ENCODE measurements at regions not wholly inside any gene's neighbourhood (a gene's known extent, or its start where the extent isn't known, plus 50 kb on each side); places are given as distances from the start of the nearest gene placed in this dataset.

DNA sequence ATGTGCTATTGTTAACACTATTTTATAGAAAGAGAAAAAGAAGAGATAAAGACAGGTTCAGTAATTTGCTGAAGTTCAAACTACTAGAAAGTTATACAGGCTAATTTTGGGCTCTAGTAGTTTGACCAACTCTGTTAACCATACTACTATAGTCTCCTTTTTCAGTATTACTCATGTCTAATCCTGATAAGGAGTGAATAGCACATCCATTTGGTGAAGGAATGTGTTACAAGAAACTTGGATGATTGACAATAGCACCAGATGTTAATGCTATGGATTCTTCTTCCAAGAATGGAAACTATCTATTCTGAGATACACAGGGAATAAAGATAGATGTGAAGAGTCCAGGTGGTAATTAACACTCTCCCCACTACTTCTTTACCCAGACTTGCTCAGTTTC, 677.3 kb downstream of the PRELID2 start:
- H3K9me3 ChIP-seq (ENCODE audit: control insufficient read depth, insufficient read depth, low read length), result no peaks in the 10 kb centered on the region
- H3K27me3 ChIP-seq (ENCODE audit: control insufficient read depth, insufficient read depth, low read length), result no peaks in the 10 kb centered on the region
- POLR2A ChIA-PET, result no interaction called here
- no peak for DNase-seq (ENCODE audit: low read depth, low spot score)
- CTCF ChIA-PET, result no interaction called here
- H3K4me3 ChIP-seq (ENCODE audit: low read depth, low read length), result no peak overlapping the region
- H3K27ac ChIP-seq (ENCODE audit: low read depth, low read length), result no peak overlapping the region
- TF ChIP-seq, protein P1, sequence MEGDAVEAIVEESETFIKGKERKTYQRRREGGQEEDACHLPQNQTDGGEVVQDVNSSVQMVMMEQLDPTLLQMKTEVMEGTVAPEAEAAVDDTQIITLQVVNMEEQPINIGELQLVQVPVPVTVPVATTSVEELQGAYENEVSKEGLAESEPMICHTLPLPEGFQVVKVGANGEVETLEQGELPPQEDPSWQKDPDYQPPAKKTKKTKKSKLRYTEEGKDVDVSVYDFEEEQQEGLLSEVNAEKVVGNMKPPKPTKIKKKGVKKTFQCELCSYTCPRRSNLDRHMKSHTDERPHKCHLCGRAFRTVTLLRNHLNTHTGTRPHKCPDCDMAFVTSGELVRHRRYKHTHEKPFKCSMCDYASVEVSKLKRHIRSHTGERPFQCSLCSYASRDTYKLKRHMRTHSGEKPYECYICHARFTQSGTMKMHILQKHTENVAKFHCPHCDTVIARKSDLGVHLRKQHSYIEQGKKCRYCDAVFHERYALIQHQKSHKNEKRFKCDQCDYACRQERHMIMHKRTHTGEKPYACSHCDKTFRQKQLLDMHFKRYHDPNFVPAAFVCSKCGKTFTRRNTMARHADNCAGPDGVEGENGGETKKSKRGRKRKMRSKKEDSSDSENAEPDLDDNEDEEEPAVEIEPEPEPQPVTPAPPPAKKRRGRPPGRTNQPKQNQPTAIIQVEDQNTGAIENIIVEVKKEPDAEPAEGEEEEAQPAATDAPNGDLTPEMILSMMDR (IDR thresholded peaks at IDR 0.05; ENCODE audit: low read depth, low read length), result no peak

DNA sequence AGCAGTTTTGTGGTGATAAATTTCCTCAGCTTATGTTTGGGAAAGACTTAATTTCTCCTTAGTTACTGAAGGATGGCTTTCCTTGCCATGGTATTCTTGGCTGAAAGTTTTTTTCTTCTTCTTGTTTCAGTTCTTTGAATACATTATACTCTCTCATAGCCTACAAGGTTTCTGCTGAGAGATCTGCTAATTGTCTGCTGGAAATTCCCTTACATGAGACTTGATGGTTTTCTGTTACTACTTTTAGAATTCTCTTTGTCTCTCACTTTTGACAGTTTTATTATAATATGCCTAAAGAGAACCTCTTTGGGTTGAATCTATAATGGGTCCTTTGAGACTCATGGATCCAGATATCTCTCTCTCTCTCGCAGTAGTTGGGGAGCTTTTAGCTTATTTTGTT, 693.6 kb downstream of the PRELID2 start:
- no peak for DNase-seq (ENCODE audit: low read depth, low spot score)
- Histone ChIP-seq H3K9me3 (ENCODE audit: control insufficient read depth, insufficient read depth, low read length) (no peaks in the 10 kb centered on the region), H3K27ac (ENCODE audit: low read depth, low read length) (no peak overlapping the region), H3K27me3 (ENCODE audit: control insufficient read depth, insufficient read depth, low read length) (no peaks in the 10 kb centered on the region), H3K4me3 (ENCODE audit: low read depth, low read length) (no peak overlapping the region)
- CTCF ChIA-PET, result no interaction called here
- POLR2A ChIA-PET, result no interaction called here
- TF ChIP-seq, protein P1 (IDR thresholded peaks at IDR 0.05; ENCODE audit: low read depth, low read length), result no peak

DNA sequence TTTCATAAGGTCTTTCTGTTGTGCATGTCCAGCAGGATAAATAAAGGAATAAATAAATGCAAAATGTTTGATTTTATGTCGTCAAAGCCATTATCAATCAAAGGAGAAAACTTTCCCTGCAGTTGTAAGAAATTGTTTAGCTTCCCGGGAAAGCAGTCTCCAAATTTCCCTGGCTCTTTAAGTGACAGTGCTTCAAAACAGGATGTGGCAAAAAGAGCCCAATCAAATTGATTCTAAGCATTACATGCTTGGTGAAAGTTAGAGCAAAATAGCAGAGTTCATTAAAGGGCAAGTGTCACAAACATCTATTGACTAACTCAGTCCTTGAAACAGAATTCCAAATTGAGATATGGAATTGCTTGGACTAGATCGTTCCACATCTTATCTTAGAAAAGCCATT, 704.1 kb downstream of the PRELID2 start:
- DNase-seq (ENCODE audit: low read depth, low spot score), result no peak
- Histone ChIP-seq H3K4me3 (ENCODE audit: low read depth, low read length) (no peak overlapping the region), H3K27me3 (ENCODE audit: control insufficient read depth, insufficient read depth, low read length) (no peaks in the 10 kb centered on the region), H3K9me3 (ENCODE audit: control insufficient read depth, insufficient read depth, low read length) (no peaks in the 10 kb centered on the region), H3K27ac (ENCODE audit: low read depth, low read length) (no peak overlapping the region)
- POLR2A ChIA-PET, result no interaction called here
- TF ChIP-seq, protein P1 (IDR thresholded peaks at IDR 0.05; ENCODE audit: low read depth, low read length), result no peak
- CTCF ChIA-PET, result interaction anchor here (1.3 kb wide), 1 partner anchor 588 kb away, joined by 3 read pairs; no protein-coding TSS in a partner anchor

DNA sequence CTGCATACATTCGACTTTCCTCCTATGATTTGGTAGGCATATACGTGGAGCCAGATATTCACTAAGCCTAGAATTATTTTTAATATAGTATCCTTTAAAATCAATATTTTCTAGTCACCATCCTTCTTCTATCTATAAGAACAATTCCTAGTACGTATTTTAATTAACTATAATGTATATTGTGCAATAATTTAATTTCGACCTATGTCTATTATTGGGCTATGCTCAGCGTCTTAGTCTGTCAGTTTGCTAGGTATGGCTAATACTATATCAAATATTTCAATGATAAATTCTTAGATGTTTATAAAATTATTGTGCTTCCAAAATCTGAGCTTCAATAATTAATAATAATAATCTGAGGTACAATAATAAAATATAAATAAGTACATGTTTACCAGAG, 705.3 kb downstream of the PRELID2 start:
- Histone ChIP-seq H3K27me3 (ENCODE audit: control insufficient read depth, insufficient read depth, low read length) (no peaks in the 10 kb centered on the region), H3K27ac (ENCODE audit: low read depth, low read length) (no peak overlapping the region), H3K9me3 (ENCODE audit: control insufficient read depth, insufficient read depth, low read length) (no peaks in the 10 kb centered on the region), H3K4me3 (ENCODE audit: low read depth, low read length) (no peak overlapping the region)
- CTCF ChIA-PET, result no interaction called here
- POLR2A ChIA-PET, result no interaction called here
- no peak for DNase-seq (ENCODE audit: low read depth, low spot score)
- TF ChIP-seq, protein P1 (IDR thresholded peaks at IDR 0.05; ENCODE audit: low read depth, low read length), result no peak

DNA sequence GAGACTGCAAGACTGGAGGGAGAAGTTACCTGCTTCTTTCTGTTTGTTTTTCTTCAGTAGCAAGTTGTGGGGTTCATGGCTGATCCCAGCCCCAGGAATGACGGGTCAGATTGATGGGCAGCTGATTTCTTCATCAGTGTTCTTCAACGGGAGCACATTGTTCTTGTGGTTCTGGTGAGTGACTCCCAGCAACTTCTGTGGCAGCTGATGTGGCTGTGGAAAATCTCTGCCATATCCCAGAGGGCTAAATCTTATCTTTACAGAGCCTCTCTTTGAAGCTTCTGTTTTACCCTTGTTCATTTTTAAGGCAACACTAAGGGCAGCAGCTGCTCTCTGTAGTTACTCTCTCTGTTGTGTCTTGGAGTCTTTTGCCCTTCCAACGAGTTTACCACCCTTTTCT, 710.3 kb downstream of the PRELID2 start:
- ChIA-PET POLR2A (no interaction called here), CTCF (no interaction called here)
- no peaks in the 10 kb centered on the region for H3K27me3 ChIP-seq (ENCODE audit: control insufficient read depth, insufficient read depth, low read length)
- no peaks in the 10 kb centered on the region for H3K9me3 ChIP-seq (ENCODE audit: control insufficient read depth, insufficient read depth, low read length)
- no peak overlapping the region for H3K27ac ChIP-seq (ENCODE audit: low read depth, low read length)
- no peak for DNase-seq (ENCODE audit: low read depth, low spot score)
- TF ChIP-seq, protein P1 (IDR thresholded peaks at IDR 0.05; ENCODE audit: low read depth, low read length), result no peak
- H3K4me3 ChIP-seq (ENCODE audit: low read depth, low read length), result no peak overlapping the region

All from AG04450 (cell line).